K562 (cell line): ENCODE measurements at regions not wholly inside any gene's neighbourhood (a gene's known extent, or its start where the extent isn't known, plus 50 kb on each side); places are given as distances from the start of the nearest gene placed in this dataset.

Experiments used
- ATAC-seq: fragments of 200-7000 bp; cut with Tn5 transposase; 3 replicates; pipeline ENCODE4 v1.9.1; 2020; ENCODE audit warnings: moderate library complexity
- BruUV-seq: library from RNA; stranded (reverse); fragments of 400-500 nt; replicated peaks from 2 replicates; lab custom pipeline; 2021; lab: Mats Ljungman, UMichigan
- CTCF ChIA-PET: fragments of 300-600 bp; formaldehyde crosslinking; extraction: SDS; loops from one replicate; lab custom pipeline; 2021; ENCODE audit warnings: low intra/inter-chr PET ratio; lab: Yijun Ruan, JAX
- POLR2A ChIA-PET: fragments of 300-600, 350-650 bp; sonication (Branson Sonifier 250); formaldehyde crosslinking; extraction: SDS; loops from one replicate; lab custom pipeline; 2021; ENCODE audit warnings: antibody characterized with exemption, inconsistent platforms; lab: Yijun Ruan, JAX
- DNase-seq, 4 experiments: peaks; one replicate each; pipeline versions ENCODE4 v3.0.0 to v3.0.0-alpha.2; 2011 to 2018; ENCODE audit warnings: low spot score in 3 of 4, mixed read lengths in 3 of 4; ENCODE audit errors: extremely low read depth in 1 of 4
- FAIRE-seq: peaks from 2 replicates; lab custom pipeline; 2011; peaks lifted over from hg19 to GRCh38; lab: Jason Lieb, UNC
- H2AFZ ChIP-seq: 2 replicates; pipeline ENCODE4 v1.6.0; 2011; ENCODE audit warnings: low read depth, low read length, control low read depth, inconsistent platforms
- H3K27ac ChIP-seq: fragments of 200-600 bp; 3 replicates; pipeline ENCODE4 v1.8.0; 2011; ENCODE audit warnings: low read depth, mild to moderate bottlenecking, control low read depth, inconsistent platforms, low read length, moderate library complexity, mixed read lengths; ENCODE audit errors: extremely low read depth
- H3K27me3 ChIP-seq, 2 experiments: fragments of 300-600 bp in 1 of 2; 2 replicates in 1 of 2; 3 replicates in 1 of 2; pipeline versions ENCODE4 v1.6.0 to v1.8.0; 2011; ENCODE audit warnings: inconsistent platforms in 2 of 2, low read length in 2 of 2, mild to moderate bottlenecking in 1 of 2, mixed read lengths in 1 of 2, moderate library complexity in 1 of 2; ENCODE audit not compliant: control insufficient read depth in 2 of 2, insufficient read depth in 2 of 2
- H3K36me3 ChIP-seq: fragments of 300-600 bp; 3 replicates; pipeline ENCODE4 v1.8.0; 2011; ENCODE audit warnings: mild to moderate bottlenecking, low read length, inconsistent platforms; ENCODE audit not compliant: control insufficient read depth, insufficient read depth
- H3K4me1 ChIP-seq, 2 experiments: fragments of 200-600 bp in 1 of 2; replicated peaks in 1 of 2; 2 replicates in 1 of 2; 3 replicates in 1 of 2; pipeline versions ENCODE4 v1.5.1 to v1.8.0; 2011; ENCODE audit warnings: inconsistent platforms in 2 of 2, low read length in 2 of 2, mild to moderate bottlenecking in 1 of 2, mixed read lengths in 1 of 2, moderate library complexity in 1 of 2; ENCODE audit not compliant: control insufficient read depth in 2 of 2, insufficient read depth in 2 of 2
- H3K4me2 ChIP-seq: 2 replicates; pipeline ENCODE4 v1.6.1; 2011; ENCODE audit warnings: low read length, control low read depth, inconsistent platforms, mixed read lengths; ENCODE audit not compliant: insufficient read depth
- H3K4me3 ChIP-seq: fragments of 200-600 bp; sonication (generic), shearing (Covaris generic); 2 replicates; pipeline ENCODE4 v1.5.1; 2016; ENCODE audit warnings: control low read depth, inconsistent platforms
- H3K79me2 ChIP-seq: fragments of 200-600 bp; 3 replicates; pipeline ENCODE4 v1.8.0; 2011; ENCODE audit warnings: low read length, inconsistent platforms; ENCODE audit not compliant: control insufficient read depth, insufficient read depth
- H3K9ac ChIP-seq, 2 experiments: 2 replicates each; pipeline versions ENCODE4 v1.6.0 to v1.6.1; 2011; ENCODE audit warnings: low read depth in 2 of 2, low read length in 2 of 2, control low read depth in 1 of 2, inconsistent platforms in 1 of 2, mild to moderate bottlenecking in 1 of 2, mixed read lengths in 1 of 2; ENCODE audit not compliant: insufficient read depth in 1 of 2
- H3K9me1 ChIP-seq: one replicate; pipeline ENCODE4 v1.6.0; 2011; ENCODE audit warnings: inconsistent platforms, mild to moderate bottlenecking, low read length, moderate library complexity; ENCODE audit not compliant: control insufficient read depth, insufficient read depth
- H3K9me3 ChIP-seq: replicated peaks from 2 replicates; pipeline ENCODE4 v1.5.1; 2011; ENCODE audit warnings: low read depth, low read length, inconsistent platforms; ENCODE audit not compliant: control insufficient read depth, insufficient read depth
- H4K20me1 ChIP-seq: replicated peaks from 2 replicates; pipeline ENCODE4 v1.6.1; 2011; ENCODE audit warnings: low read length, inconsistent platforms, mixed read lengths; ENCODE audit not compliant: control insufficient read depth, insufficient read depth
- HDGF ChIP-seq: fragments of 450-650 bp; IDR thresholded peaks from 2 replicates; pipeline ENCODE4 v1.6.1; 2016
- ID3 ChIP-seq, 2 experiments: fragments of 250-450 bp in 1 of 2; fragments of 450-650 bp in 1 of 2; sonication (Bioruptor Pico) in 1 of 2; IDR thresholded peaks; 2 replicates each; pipeline versions ENCODE4 v1.6.1 to v1.8.0; 2016 to 2021; ENCODE audit warnings: mild to moderate bottlenecking in 2 of 2, moderate library complexity in 2 of 2, missing compliant biosample characterization in 1 of 2, missing genetic modification characterization in 1 of 2
- MCM5 ChIP-seq: fragments of 450-650 bp; IDR thresholded peaks from 2 replicates; pipeline ENCODE4 v1.6.1; 2016; ENCODE audit warnings: low read depth
- PCBP1 ChIP-seq: fragments of 200-400 bp; formaldehyde crosslinking; IDR thresholded peaks from 2 replicates; pipeline ENCODE4 v1.6.1; 2018; ENCODE audit warnings: mild to moderate bottlenecking, low read depth, low read length; ENCODE audit not compliant: poor library complexity, severe bottlenecking
- RBM14 ChIP-seq: fragments of 200-400 bp; formaldehyde crosslinking; IDR thresholded peaks from 2 replicates; pipeline ENCODE4 v1.6.1; 2018; ENCODE audit warnings: low read depth, mild to moderate bottlenecking, low read length, moderate library complexity, borderline replicate concordance; ENCODE audit not compliant: insufficient read depth
- SNIP1 ChIP-seq: fragments of 450-650 bp; IDR thresholded peaks from 2 replicates; pipeline ENCODE4 v1.7.1; 2017; ENCODE audit warnings: low read depth, mild to moderate bottlenecking
- SREBF1 ChIP-seq: fragments of 150-350 bp; IDR thresholded peaks from 2 replicates; pipeline ENCODE4 v1.6.1; 2014; ENCODE audit warnings: antibody characterized with exemption, low read depth, low read length, borderline replicate concordance
- SREBF2 ChIP-seq: sonication (generic); formaldehyde crosslinking; IDR thresholded peaks from 2 replicates; pipeline ENCODE4 v1.4.0; 2020; ENCODE audit warnings: mild to moderate bottlenecking, missing genetic modification reagents
- SRSF1 ChIP-seq: fragments of 200-400 bp; formaldehyde crosslinking; IDR thresholded peaks from 2 replicates; pipeline ENCODE4 v1.6.1; 2017; ENCODE audit warnings: mild to moderate bottlenecking, low read depth, low read length, moderate library complexity
- ZHX1 ChIP-seq: fragments of 150-350 bp; conservative IDR thresholded peaks from 2 replicates; pipeline ENCODE4 v1.6.1; 2014; ENCODE audit warnings: low read length
- ZNF217 ChIP-seq: sonication (generic); formaldehyde crosslinking; IDR thresholded peaks from 2 replicates; pipeline ENCODE4 v1.8.0; 2022; ENCODE audit warnings: mild to moderate bottlenecking, missing genetic modification reagents
- ZNF224 ChIP-seq: sonication (generic); formaldehyde crosslinking; IDR thresholded peaks from 2 replicates; pipeline ENCODE4 v1.8.0; 2022; ENCODE audit warnings: mild to moderate bottlenecking, missing genetic modification reagents
- ZNF280B ChIP-seq: fragments of 250-450 bp; sonication (Bioruptor Pico); IDR thresholded peaks from 2 replicates; pipeline ENCODE4 v1.5.1; 2021; ENCODE audit warnings: mild to moderate bottlenecking
- ZNF408 ChIP-seq: fragments of 250-450 bp; sonication (Bioruptor Pico); IDR thresholded peaks from 2 replicates; pipeline ENCODE4 v1.4.0; 2020; ENCODE audit warnings: low read depth, mild to moderate bottlenecking, moderate library complexity
- WGBS: fragments of 100-300 bp; shearing (Covaris generic); methylation state at CpG from one replicate; pipeline ENCODE4 v1.1.6; 2016; ENCODE audit warnings: low coverage, mixed read lengths; ENCODE audit not compliant: insufficient coverage; ENCODE audit errors: missing lambda C conversion rate; 5-methylcytosine and 5-hydroxymethylcytosine counted together
- in situ Hi-C: fragments of 300-500 bp; cut with MboI; formaldehyde crosslinking; loops from 4 replicates; pipeline ENCODE4 v1.15.0; 2018; ENCODE audit warnings: inconsistent platforms, mixed read lengths
- intact Hi-C: fragments of 100-400 bp; cut with micrococcal nuclease; formaldehyde crosslinking; loops from 2 replicates; pipeline ENCODE4 v1.14.2; 2022

- Histone ChIP-seq H2AFZ (no peak overlapping the region), H3K4me2 (no peak overlapping the region), H3K27me3 (no peaks in the 10 kb centered on the region), H4K20me1 (no peaks in the 10 kb centered on the region), H3K4me3 (no peak overlapping the region), H3K79me2 (no peaks in the 10 kb centered on the region), H3K9me1 (no peaks in the 10 kb centered on the region), H3K36me3 (no peaks in the 10 kb centered on the region), H3K9ac (no peak overlapping the region), H3K9me3 (no peaks in the 10 kb centered on the region), H3K27ac (no peak overlapping the region), H3K4me1 (no peaks in the 10 kb centered on the region)
- POLR2A ChIA-PET: no interaction called here
- BruUV-seq: no TSS peak
- 0% methylated on average over 1 of the region's 1 CpG for WGBS
- DNase-seq: no peak
- CTCF ChIA-PET: no interaction called here
- FAIRE-seq: no peak
- intact Hi-C loops (no loop called here), in situ Hi-C loops (no loop called here)
- no peak for ATAC-seq
- TF ChIP-seq HDGF: no peak
- TF ChIP-seq PCBP1: no peak
- no peak for TF ChIP-seq ZNF224 (CRISPR knock-in tag)
- no peak for TF ChIP-seq ZNF408
- TF ChIP-seq MCM5: no peak
- no peak for TF ChIP-seq RBM14
- no peak for TF ChIP-seq ZNF217 (CRISPR knock-in tag)
- TF ChIP-seq ID3 (CRISPR knock-in tag; IDR thresholded peaks at IDR 0.05): no peak
- TF ChIP-seq ID3 (tag; IDR thresholded peaks at IDR 0.05): no peak
- no peak for TF ChIP-seq SRSF1
- TF ChIP-seq SREBF2: no peak
- no peak for TF ChIP-seq SNIP1
- TF ChIP-seq ZNF280B: no peak
- TF ChIP-seq SREBF1: no peak
- no peak for TF ChIP-seq ZHX1
Observed at GRCh38 chr21:16034446-16035190, 304.8 kb downstream of the USP25 start.
